KMS-11 (cell line): ENCODE measurements at regions not wholly inside any gene's neighbourhood (a gene's known extent, or its start where the extent isn't known, plus 50 kb on each side); places are given as distances from the start of the nearest gene placed in this dataset.

Experiments
- H2AFZ ChIP-seq: fragments of 200-600 bp; sonication (generic); 2 replicates; pipeline ENCODE4 v1.6.1; 2016; ENCODE audit warnings: antibody characterized with exemption, mixed run types, low read depth
- H3K27ac ChIP-seq: fragments of 200-600 bp; sonication (generic); 2 replicates; pipeline ENCODE4 v1.6.1; 2016; ENCODE audit warnings: mild to moderate bottlenecking, mixed run types
- H3K27me3 ChIP-seq: fragments of 200-600 bp; sonication (generic); 2 replicates; pipeline ENCODE4 v1.6.1; 2017; ENCODE audit warnings: mild to moderate bottlenecking, low read depth, mixed run types, moderate library complexity; ENCODE audit not compliant: insufficient read depth
- H3K36me3 ChIP-seq: fragments of 200-600 bp; sonication (generic); 2 replicates; pipeline ENCODE4 v1.6.1; 2017; ENCODE audit warnings: mild to moderate bottlenecking, mixed run types; ENCODE audit not compliant: insufficient read depth
- H3K4me1 ChIP-seq: fragments of 200-600 bp; sonication (generic); 2 replicates; pipeline ENCODE4 v1.6.1; 2016; ENCODE audit warnings: mild to moderate bottlenecking, low read depth, mixed run types; ENCODE audit not compliant: poor library complexity, severe bottlenecking
- H3K4me2 ChIP-seq: fragments of 200-600 bp; sonication (generic); 2 replicates; pipeline ENCODE4 v1.7.0; 2016; ENCODE audit warnings: mild to moderate bottlenecking, mixed run types
- H3K4me3 ChIP-seq: fragments of 200-600 bp; sonication (generic); IDR thresholded peaks from 2 replicates; pipeline ENCODE4 v1.6.1; 2017; ENCODE audit warnings: low read depth, low read length, mixed read lengths; ENCODE audit not compliant: insufficient read depth
- H3K79me2 ChIP-seq: fragments of 200-600 bp; sonication (generic); 2 replicates; pipeline ENCODE4 v1.6.1; 2016; ENCODE audit warnings: low read depth, mixed run types; ENCODE audit not compliant: insufficient read depth
- H3K9ac ChIP-seq: fragments of 200-600 bp; sonication (generic); 2 replicates; pipeline ENCODE4 v1.6.1; 2016; ENCODE audit warnings: mild to moderate bottlenecking, mixed run types
- H4K20me1 ChIP-seq: fragments of 200-600 bp; sonication (generic); 2 replicates; pipeline ENCODE4 v1.6.1; 2016; ENCODE audit warnings: mild to moderate bottlenecking, mixed run types; ENCODE audit not compliant: insufficient read depth
- TF ChIP-seq, protein P1 (sequence below): fragments of 200-600 bp; sonication (generic); conservative IDR thresholded peaks from 2 replicates; pipeline ENCODE4 v1.6.1; 2017; ENCODE audit warnings: low read depth, mild to moderate bottlenecking, antibody characterized with exemption, low read length, moderate library complexity, mixed read lengths

DNA sequence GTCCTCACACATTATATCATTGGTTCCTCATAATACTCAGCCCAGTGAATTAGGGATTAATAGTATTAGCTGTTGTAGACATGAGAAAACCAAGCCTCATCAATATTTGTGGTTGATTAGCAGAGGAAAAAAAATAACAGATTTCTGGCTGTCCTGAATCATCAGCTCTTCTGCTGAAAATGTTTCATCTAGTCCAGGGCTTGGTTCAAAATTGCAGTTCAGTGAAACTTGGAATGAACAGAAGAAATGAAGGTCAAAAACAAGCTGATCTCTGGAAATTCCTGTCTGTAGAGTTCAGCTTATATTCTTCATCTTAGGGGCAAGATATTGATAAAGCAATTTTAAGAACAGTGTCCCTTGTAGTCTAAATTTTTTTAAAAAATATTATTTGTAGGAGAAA, 361.1 kb upstream of the CCDC179 start:
- Histone ChIP-seq H4K20me1 (no peaks in the 10 kb centered on the region), H3K79me2 (no peaks in the 10 kb centered on the region), H3K4me1 (no peaks in the 10 kb centered on the region), H3K4me2 (no peak overlapping the region), H3K27ac (no peak overlapping the region), H3K9ac (no peak overlapping the region), H3K27me3 (no peaks in the 10 kb centered on the region), H3K4me3 (no peak overlapping the region), H3K36me3 (no peaks in the 10 kb centered on the region), H2AFZ (no peak overlapping the region)
- TF ChIP-seq, protein P1, sequence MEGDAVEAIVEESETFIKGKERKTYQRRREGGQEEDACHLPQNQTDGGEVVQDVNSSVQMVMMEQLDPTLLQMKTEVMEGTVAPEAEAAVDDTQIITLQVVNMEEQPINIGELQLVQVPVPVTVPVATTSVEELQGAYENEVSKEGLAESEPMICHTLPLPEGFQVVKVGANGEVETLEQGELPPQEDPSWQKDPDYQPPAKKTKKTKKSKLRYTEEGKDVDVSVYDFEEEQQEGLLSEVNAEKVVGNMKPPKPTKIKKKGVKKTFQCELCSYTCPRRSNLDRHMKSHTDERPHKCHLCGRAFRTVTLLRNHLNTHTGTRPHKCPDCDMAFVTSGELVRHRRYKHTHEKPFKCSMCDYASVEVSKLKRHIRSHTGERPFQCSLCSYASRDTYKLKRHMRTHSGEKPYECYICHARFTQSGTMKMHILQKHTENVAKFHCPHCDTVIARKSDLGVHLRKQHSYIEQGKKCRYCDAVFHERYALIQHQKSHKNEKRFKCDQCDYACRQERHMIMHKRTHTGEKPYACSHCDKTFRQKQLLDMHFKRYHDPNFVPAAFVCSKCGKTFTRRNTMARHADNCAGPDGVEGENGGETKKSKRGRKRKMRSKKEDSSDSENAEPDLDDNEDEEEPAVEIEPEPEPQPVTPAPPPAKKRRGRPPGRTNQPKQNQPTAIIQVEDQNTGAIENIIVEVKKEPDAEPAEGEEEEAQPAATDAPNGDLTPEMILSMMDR, result no peak

DNA sequence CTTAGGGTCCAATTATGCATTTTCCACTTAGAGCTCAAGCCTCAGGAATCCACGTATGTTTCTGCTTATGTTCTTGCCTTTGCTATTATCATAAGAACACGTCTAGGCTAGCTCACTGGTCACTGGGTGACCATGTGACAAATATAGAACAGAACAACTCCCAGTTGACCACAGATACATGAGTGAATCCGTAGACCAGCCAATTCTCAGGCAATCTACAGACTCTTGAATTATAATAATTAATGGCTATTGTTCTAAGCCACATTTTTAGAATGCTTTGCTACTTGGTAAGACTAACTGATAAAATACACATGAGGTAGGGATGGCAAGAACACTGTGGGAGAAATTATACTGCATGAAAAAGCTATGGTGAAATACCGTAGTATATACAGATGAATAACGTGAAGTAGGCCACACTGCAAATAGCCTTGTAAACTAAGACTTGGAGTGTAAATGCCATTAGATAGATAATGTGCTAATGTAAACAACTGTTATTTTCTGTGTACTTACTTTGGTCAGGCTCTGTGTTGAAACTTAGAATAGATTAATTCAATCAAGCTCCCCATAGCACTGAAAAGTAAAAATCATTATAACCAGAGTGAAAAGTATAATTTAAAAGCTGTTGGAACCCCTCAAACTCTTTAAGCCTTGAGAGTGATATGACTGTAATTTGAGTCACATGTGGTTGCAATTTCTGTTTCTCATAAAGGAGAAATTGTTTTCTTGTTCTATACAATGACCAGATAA, 366.2 kb upstream of the CCDC179 start:
- TF ChIP-seq, protein P1, result no peak
- no peak overlapping the region for H3K4me3 ChIP-seq
- no peaks in the 10 kb centered on the region for H3K36me3 ChIP-seq
- H3K4me1 ChIP-seq, result no peaks in the 10 kb centered on the region
- H4K20me1 ChIP-seq, result no peaks in the 10 kb centered on the region
- H3K79me2 ChIP-seq, result no peaks in the 10 kb centered on the region
- H3K4me2 ChIP-seq, result no peak overlapping the region
- H3K27ac ChIP-seq, result no peak overlapping the region
- H3K27me3 ChIP-seq, result no peaks in the 10 kb centered on the region
- no peak overlapping the region for H3K9ac ChIP-seq
- no peak overlapping the region for H2AFZ ChIP-seq

DNA sequence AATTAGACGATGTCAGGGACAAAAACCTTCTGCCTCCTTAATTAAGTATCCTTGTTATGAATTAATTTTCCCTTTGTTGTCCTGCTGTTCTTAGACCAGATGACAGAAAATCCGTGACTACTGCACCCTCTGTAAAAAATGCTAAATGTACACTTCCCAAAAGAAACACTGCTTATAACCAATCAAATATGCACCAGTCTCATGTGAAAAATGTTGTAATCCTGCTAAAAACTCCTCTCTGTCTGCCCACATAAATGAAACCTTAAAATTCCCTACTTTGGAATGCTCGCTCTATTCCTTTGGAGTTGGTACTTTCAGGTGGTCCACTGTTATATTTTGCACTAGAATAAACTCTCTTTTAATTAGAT, 366.8 kb upstream of the CCDC179 start:
- Histone ChIP-seq H2AFZ (no peak overlapping the region), H3K79me2 (no peaks in the 10 kb centered on the region), H3K4me3 (no peak overlapping the region), H3K4me2 (no peak overlapping the region), H3K36me3 (no peaks in the 10 kb centered on the region), H3K4me1 (no peaks in the 10 kb centered on the region), H3K9ac (no peak overlapping the region), H3K27me3 (no peaks in the 10 kb centered on the region), H4K20me1 (no peaks in the 10 kb centered on the region), H3K27ac (no peak overlapping the region)
- TF ChIP-seq, protein P1, result no peak

- Histone ChIP-seq H3K36me3 (no peaks in the 10 kb centered on the region), H2AFZ (no peak overlapping the region), H3K4me1 (no peaks in the 10 kb centered on the region), H3K27me3 (no peaks in the 10 kb centered on the region), H3K79me2 (no peaks in the 10 kb centered on the region), H3K27ac (no peak overlapping the region), H3K4me2 (no peak overlapping the region), H3K9ac (no peak overlapping the region), H3K4me3 (no peak overlapping the region), H4K20me1 (no peaks in the 10 kb centered on the region)
- TF ChIP-seq, protein P1, result no peak
Measured at GRCh38 chr11:23232652-23233051, 372.4 kb upstream of the CCDC179 start.
